ENCODE measurements at regions not wholly inside any gene's neighbourhood (a gene's known extent, or its start where the extent isn't known, plus 50 kb on each side); places are given as distances from the start of the nearest gene placed in this dataset.

GRCh38 chr16:79786389-79786788, 185.9 kb upstream of the MAF start:
- no peaks in the 10 kb centered on the region for H3K27me3 ChIP-seq
- no peaks in the 10 kb centered on the region for H3K36me3 ChIP-seq
- DNase-seq (no peak), ATAC-seq (no peak)
- H3K4me1 ChIP-seq, result no peaks in the 10 kb centered on the region
- no peak for TF ChIP-seq CTCF (IDR thresholded peaks at IDR 0.05)
- H3K9me3 ChIP-seq, result no peaks in the 10 kb centered on the region
- H3K27ac ChIP-seq, result no peak overlapping the region
- intact Hi-C loops (cut with DNase I), result no loop called here
- H3K4me3 ChIP-seq, result no peak overlapping the region

- ATAC-seq, result no peak
- no peak overlapping the region for H3K4me3 ChIP-seq
- H3K27ac ChIP-seq, result no peak overlapping the region
- no peak for DNase-seq
- no peaks in the 10 kb centered on the region for H3K36me3 ChIP-seq
- TF ChIP-seq CTCF (IDR thresholded peaks at IDR 0.05), result no peak
- H3K27me3 ChIP-seq, result no peaks in the 10 kb centered on the region
- no peaks in the 10 kb centered on the region for H3K4me1 ChIP-seq
- intact Hi-C loops (cut with DNase I), result no loop called here
- no peaks in the 10 kb centered on the region for H3K9me3 ChIP-seq
These were observed 183.5 kb upstream of the MAF start for GRCh38 chr16:79784007-79784406.

GRCh38 chr16:79777679-79778078, 177.1 kb upstream of the MAF start:
- Histone ChIP-seq H3K27me3 (no peaks in the 10 kb centered on the region), H3K4me3 (no peak overlapping the region), H3K9me3 (no peaks in the 10 kb centered on the region), H3K36me3 (no peaks in the 10 kb centered on the region), H3K4me1 (no peaks in the 10 kb centered on the region), H3K27ac (no peak overlapping the region)
- ATAC-seq (no peak), DNase-seq (no peak)
- no peak for TF ChIP-seq CTCF (IDR thresholded peaks at IDR 0.05)
- intact Hi-C loops (cut with DNase I), result no loop called here

- no peaks in the 10 kb centered on the region for H3K4me1 ChIP-seq
- H3K36me3 ChIP-seq, result no peaks in the 10 kb centered on the region
- intact Hi-C loops (cut with DNase I), result no loop called here
- no peak overlapping the region for H3K27ac ChIP-seq
- H3K27me3 ChIP-seq, result no peaks in the 10 kb centered on the region
- DNase-seq, result peak in 1 of 4 donors; percentile 57
- ATAC-seq, result peak; percentile 53
- no peak overlapping the region for H3K4me3 ChIP-seq
- H3K9me3 ChIP-seq, result no peaks in the 10 kb centered on the region
- no peak for TF ChIP-seq CTCF (IDR thresholded peaks at IDR 0.05)
These were observed 175.8 kb upstream of the MAF start for GRCh38 chr16:79776243-79776847.

- Histone ChIP-seq H3K27me3 (no peaks in the 10 kb centered on the region), H3K9me3 (no peaks in the 10 kb centered on the region), H3K4me1 (peaks cover 10 to 24% of the 10 kb centered on the region in 2 donors), H3K27ac (no peak overlapping the region), H3K4me3 (no peak overlapping the region), H3K36me3 (no peaks in the 10 kb centered on the region)
- DNase-seq, result no peak
- intact Hi-C loops (cut with DNase I), result no loop called here
- ATAC-seq, result no peak
- TF ChIP-seq CTCF (IDR thresholded peaks at IDR 0.05), result no peak
These were observed 172.2 kb upstream of the MAF start for GRCh38 chr16:79772784-79773183.

Measured in left lung (tissue), 4 donors.